Right atrium auricular region (tissue), 2 donors: ENCODE measurements at regions not wholly inside any gene's neighbourhood (a gene's known extent, or its start where the extent isn't known, plus 50 kb on each side); places are given as distances from the start of the nearest gene placed in this dataset.

Experiments used
- DNase-seq: peaks from one replicate; pipeline ENCODE4 v3.0.0-alpha.2; 2019; ENCODE audit warnings: low spot score
- H3K27ac ChIP-seq, 2 donors: fragments of 200-600 bp; sonication (generic); 1 replicate in 1 of 2; 2 replicates in 1 of 2; pipeline ENCODE4 v1.5.1; 2016 to 2019
- H3K27me3 ChIP-seq, 2 donors: fragments of 200-600 bp; sonication (generic); one replicate each; pipeline versions ENCODE4 v1.5.1 to v1.6.0; 2017 to 2019
- H3K36me3 ChIP-seq: fragments of 200-600 bp; sonication (generic); one replicate; pipeline ENCODE4 v1.5.1; 2016
- H3K4me1 ChIP-seq, 2 donors: fragments of 200-600 bp; sonication (generic); one replicate each; pipeline versions ENCODE4 v1.5.1 to v1.6.0; 2017 to 2019
- H3K4me3 ChIP-seq, 2 donors: fragments of 200-600 bp; sonication (generic); 1 replicate in 1 of 2; 2 replicates in 1 of 2; pipeline ENCODE4 v1.5.1; 2017 to 2019; ENCODE audit warnings: mild to moderate bottlenecking in 1 of 2, moderate library complexity in 1 of 2
- H3K9me3 ChIP-seq, 2 donors: fragments of 200-600 bp; sonication (generic); one replicate each; pipeline ENCODE4 v1.5.1; 2019
- TF ChIP-seq, protein P1 (sequence below), 2 donors: fragments of 200-600 bp; sonication (generic); IDR thresholded peaks; one replicate each; pipeline ENCODE4 v1.5.1; 2019; ENCODE audit warnings: antibody characterized with exemption in 2 of 2

DNA sequence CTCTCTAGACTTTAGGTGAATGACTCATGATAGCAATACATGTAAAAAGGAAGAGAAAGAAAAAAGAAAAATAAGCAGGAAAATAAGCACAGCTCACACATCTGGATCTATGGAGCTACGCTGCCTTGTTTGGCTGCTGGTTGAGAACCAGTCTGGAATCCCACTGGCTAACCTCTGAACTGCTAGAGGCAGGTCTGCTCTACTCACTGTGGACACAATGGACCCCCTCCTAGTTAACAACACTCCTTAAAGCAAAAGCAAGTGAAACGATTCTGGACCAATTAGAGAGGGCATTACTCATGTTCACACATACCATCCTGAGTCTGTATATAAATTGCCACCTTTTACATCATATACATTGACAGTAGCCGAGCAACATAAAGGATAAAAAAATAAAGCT, 383.2 kb upstream of the FLRT2 start:
- DNase-seq: no peak
- Histone ChIP-seq H3K27me3 (no peaks in the 10 kb centered on the region), H3K36me3 (no peaks in the 10 kb centered on the region), H3K4me1 (no peaks in the 10 kb centered on the region), H3K9me3 (peaks cover 0 to 8% of the 10 kb centered on the region in 2 donors), H3K4me3 (no peak overlapping the region), H3K27ac (no peak overlapping the region)
- TF ChIP-seq, protein P1, sequence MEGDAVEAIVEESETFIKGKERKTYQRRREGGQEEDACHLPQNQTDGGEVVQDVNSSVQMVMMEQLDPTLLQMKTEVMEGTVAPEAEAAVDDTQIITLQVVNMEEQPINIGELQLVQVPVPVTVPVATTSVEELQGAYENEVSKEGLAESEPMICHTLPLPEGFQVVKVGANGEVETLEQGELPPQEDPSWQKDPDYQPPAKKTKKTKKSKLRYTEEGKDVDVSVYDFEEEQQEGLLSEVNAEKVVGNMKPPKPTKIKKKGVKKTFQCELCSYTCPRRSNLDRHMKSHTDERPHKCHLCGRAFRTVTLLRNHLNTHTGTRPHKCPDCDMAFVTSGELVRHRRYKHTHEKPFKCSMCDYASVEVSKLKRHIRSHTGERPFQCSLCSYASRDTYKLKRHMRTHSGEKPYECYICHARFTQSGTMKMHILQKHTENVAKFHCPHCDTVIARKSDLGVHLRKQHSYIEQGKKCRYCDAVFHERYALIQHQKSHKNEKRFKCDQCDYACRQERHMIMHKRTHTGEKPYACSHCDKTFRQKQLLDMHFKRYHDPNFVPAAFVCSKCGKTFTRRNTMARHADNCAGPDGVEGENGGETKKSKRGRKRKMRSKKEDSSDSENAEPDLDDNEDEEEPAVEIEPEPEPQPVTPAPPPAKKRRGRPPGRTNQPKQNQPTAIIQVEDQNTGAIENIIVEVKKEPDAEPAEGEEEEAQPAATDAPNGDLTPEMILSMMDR (IDR thresholded peaks at IDR 0.05): no peak

DNA sequence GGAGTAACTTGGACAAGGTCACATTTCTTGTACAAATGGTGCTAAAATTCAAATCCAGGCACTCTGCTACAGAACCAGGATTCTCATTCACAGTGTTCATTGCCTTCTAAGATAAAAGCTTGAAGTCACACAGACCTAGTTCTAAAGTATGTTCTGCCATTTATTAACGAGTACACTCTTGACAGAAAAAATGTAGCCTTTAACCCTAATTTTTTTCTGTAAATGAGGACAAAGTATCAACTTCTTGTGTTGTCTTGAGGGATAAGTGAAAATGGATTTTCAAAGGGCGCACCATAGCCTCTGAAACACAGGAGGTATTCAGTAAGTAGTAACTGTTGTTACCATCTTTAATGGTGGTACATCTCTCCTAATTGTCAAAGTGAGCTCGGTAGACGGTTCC, 379.8 kb upstream of the FLRT2 start:
- no peaks in the 10 kb centered on the region for H3K27me3 ChIP-seq
- no peak overlapping the region for H3K27ac ChIP-seq
- H3K36me3 ChIP-seq: no peaks in the 10 kb centered on the region
- TF ChIP-seq, protein P1 (IDR thresholded peaks at IDR 0.05): no peak
- no peak for DNase-seq
- peaks cover 0 to 8% of the 10 kb centered on the region in 2 donors for H3K9me3 ChIP-seq
- no peaks in the 10 kb centered on the region for H3K4me1 ChIP-seq
- H3K4me3 ChIP-seq: no peak overlapping the region

DNA sequence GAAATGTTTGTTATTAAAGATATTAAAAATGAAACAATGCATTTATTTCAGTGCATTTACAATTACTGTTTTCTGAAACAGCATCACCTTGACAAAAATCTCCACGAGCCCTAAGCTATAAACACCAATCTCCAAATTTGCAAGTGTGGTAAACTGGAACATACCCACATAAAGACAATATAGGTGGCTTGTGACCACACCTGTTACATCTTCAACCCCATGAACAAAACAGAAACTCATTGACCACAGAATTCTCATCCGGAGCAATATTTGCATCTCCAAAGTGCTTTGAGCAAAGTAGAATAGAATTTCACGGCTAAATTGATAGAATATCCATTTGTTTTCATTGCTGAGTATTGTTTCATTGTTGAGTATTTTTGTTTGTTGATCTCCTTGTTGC, 375.2 kb upstream of the FLRT2 start:
- H3K4me1 ChIP-seq: no peaks in the 10 kb centered on the region
- TF ChIP-seq, protein P1 (IDR thresholded peaks at IDR 0.05): no peak
- no peak overlapping the region for H3K27ac ChIP-seq
- DNase-seq: no peak
- H3K4me3 ChIP-seq: no peak overlapping the region
- H3K27me3 ChIP-seq: no peaks in the 10 kb centered on the region
- H3K36me3 ChIP-seq: no peaks in the 10 kb centered on the region
- H3K9me3 ChIP-seq: no peaks in the 10 kb centered on the region

DNA sequence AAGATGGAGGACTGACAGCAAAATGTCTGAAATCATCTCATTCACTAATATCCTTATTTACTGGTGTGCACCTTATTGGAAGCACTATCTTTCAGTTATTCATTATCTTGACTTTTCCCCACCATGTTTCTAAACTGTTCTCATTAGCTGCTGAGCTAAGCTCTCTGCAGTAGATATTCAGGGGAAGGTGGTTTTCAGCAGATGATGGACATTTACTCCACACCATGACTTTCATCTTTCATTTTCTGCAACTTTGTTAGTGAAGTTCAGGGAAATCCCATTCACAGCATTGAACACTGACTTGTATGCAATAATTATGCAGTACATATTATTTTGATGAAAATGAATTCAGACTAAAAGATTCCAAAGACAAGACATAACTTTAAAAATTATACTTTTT, 373.6 kb upstream of the FLRT2 start:
- TF ChIP-seq, protein P1 (IDR thresholded peaks at IDR 0.05): no peak
- H3K4me1 ChIP-seq: no peaks in the 10 kb centered on the region
- no peak overlapping the region for H3K4me3 ChIP-seq
- no peak for DNase-seq
- no peaks in the 10 kb centered on the region for H3K27me3 ChIP-seq
- no peaks in the 10 kb centered on the region for H3K9me3 ChIP-seq
- no peak overlapping the region for H3K27ac ChIP-seq
- H3K36me3 ChIP-seq: no peaks in the 10 kb centered on the region

DNA sequence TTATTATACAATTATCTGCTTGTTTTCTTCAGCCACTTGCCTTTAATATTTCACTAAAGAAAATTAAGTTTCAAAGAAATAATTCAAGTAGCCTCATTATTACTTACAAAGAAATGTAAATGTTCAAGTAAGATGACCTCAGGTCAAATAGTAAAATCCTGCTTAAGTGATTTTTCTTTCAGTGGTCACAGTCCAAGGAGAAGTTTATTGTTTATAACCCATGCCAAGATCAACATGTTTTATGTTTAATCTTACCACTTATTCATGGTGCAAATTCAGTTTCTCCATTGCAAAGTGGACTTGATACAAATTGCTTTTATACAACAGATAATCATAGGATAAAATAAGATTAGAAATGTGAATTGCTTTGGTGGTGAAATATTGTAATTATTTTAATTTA, 370.2 kb upstream of the FLRT2 start:
- peaks cover 5 to 6% of the 10 kb centered on the region in 2 donors for H3K9me3 ChIP-seq
- H3K4me1 ChIP-seq: no peaks in the 10 kb centered on the region
- H3K27ac ChIP-seq: no peak overlapping the region
- H3K4me3 ChIP-seq: no peak overlapping the region
- no peaks in the 10 kb centered on the region for H3K36me3 ChIP-seq
- H3K27me3 ChIP-seq: no peaks in the 10 kb centered on the region
- DNase-seq: no peak
- TF ChIP-seq, protein P1 (IDR thresholded peaks at IDR 0.05): no peak

DNA sequence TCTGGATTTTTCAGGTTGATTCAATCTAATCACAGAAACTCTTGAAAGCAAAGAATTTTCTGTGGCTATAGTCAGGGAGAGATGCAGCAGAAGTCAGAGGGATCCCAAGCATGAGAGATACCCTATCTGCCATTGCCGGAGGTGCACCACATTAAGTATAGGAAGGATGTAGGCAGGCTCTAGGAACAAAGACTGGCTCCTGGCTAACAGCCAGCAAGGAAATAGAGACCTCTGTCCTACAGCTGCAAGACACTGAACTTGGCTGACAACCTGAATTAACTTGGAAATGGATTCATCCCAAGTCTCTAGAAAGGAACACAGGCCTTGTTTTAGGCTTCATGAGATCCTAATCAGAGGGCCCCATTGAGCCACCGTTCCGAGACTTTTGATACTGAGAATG, 364.9 kb upstream of the FLRT2 start:
- Histone ChIP-seq H3K9me3 (peaks cover 5 to 6% of the 10 kb centered on the region in 2 donors), H3K4me1 (no peaks in the 10 kb centered on the region), H3K27ac (no peak overlapping the region), H3K27me3 (no peaks in the 10 kb centered on the region), H3K4me3 (no peak overlapping the region), H3K36me3 (no peaks in the 10 kb centered on the region)
- DNase-seq: no peak
- TF ChIP-seq, protein P1 (IDR thresholded peaks at IDR 0.05): no peak
